KG1 (cell line): ENCODE measurements at regions not wholly inside any gene's neighbourhood (a gene's known extent, or its start where the extent isn't known, plus 50 kb on each side); places are given as distances from the start of the nearest gene placed in this dataset.

Experiments
- DNase-seq: peaks from one replicate; lab custom pipeline; 2025; lab: John Stamatoyannopoulos, UW

DNA sequence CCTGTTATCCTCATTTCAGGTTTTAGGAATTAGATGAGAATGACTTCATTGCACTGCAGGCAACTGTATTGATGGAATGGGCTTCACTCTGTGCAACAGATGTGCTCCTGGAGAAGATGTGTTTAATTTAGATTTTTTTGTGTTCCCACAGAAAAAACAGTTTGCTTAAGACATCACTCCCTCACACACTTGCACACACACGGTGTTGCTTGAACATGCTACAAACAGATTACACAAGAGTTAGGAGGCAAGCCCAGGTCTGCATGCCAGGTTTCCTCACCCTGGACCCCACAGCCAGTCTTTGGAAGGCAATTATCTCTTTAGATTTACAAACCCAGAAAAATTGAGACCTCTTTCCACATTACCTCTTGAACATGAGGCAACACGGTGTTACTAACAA is 93.7 kb upstream of the KLHL29 start:
- DNase-seq, result no peak

- no peak for DNase-seq
Observed at GRCh38 chr2:23292024-23292423, 93.0 kb upstream of the KLHL29 start.

GRCh38 chr2:23293063-23293462 is 91.9 kb upstream of the KLHL29 start:
- DNase-seq, result no peak

DNA sequence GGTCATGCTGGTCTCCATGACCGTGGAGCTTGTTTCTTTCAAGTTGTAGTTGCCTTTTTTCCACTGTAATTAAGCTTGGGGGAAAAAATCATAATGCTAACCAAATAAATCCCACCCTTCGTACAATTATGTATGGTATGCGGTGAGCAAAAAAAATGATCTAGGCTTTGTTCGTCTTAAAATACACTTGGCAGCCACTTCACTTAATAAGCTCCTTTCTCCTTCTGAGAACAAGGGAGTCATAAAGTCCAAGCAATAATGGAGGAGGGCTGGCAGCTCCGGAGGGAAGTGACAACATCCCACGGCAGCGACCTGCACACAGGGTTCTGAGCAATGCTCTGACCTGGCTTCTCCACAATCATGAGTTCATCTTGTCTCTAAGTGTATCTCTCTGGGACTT is 91.2 kb upstream of the KLHL29 start:
- no peak for DNase-seq

- DNase-seq, result no peak
Observed at GRCh38 chr2:23294238-23294637, 90.7 kb upstream of the KLHL29 start.

DNA sequence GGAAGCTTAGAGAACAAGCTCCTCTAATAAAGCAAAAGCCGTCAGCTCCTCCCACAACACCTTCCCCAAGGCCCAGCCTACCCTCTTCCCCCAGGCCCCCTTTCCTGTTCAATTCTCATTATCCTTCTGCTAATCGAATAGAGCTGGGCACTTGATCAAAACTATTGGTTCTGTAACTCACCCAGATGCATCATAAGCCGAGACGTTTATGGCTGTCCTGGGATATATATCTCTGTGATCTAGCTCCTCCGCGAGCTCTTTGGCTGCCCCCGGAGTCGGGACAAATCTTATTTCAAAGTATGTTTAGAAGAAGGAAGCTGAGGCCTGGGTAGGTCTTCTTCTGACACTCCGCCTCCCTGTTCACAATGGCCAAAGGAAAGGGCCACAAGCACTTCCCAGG is 88.3 kb upstream of the KLHL29 start:
- no peak for DNase-seq

GRCh38 chr2:23297112-23297511 is 87.9 kb upstream of the KLHL29 start:
- DNase-seq, result no peak

DNA sequence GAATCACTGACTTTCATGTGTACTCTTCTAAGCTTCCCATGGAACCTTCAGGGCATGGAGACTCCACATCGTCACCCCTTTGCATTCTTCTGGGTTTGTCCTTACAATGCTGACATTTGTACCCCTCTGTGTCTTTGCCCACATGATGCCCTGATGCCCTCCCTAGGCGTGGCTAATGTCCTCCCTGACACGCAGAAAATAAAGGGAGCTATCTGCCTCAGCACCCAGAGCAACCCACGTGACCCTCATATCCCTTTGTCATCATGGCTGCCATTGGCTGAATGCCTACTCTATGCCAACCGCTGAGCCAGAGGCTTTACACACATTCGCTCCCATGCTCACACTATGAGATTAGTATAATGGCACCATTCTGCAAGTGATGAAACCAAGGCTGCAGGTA is 86.4 kb upstream of the KLHL29 start:
- no peak for DNase-seq

- no peak for DNase-seq
Observed at GRCh38 chr2:23299476-23300195, 85.3 kb upstream of the KLHL29 start.

- DNase-seq, result no peak
Observed at GRCh38 chr2:23301136-23301535, 83.8 kb upstream of the KLHL29 start.

- no peak for DNase-seq
Observed at GRCh38 chr2:23302591-23302990, 82.4 kb upstream of the KLHL29 start.

- DNase-seq, result no peak
Observed at GRCh38 chr2:23306401-23306800, 78.6 kb upstream of the KLHL29 start.

DNA sequence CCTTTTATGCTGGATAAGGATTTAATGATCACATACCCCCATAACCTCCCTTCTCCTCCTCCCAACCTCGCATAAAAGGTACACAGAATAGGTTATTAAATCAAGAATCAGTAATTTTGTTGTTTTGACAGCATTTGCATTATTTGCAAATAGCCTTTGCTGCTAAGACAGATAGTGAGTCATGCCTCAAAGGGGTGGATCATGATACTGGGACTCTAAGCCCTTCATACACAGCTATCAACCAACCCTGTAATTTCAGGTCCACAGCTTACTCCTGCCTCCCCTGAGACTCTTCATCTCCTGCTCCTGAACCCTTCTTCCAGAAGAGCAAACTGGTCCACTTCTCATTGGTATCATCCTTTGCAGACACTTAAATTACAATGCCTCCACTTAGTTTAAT is 73.8 kb upstream of the KLHL29 start:
- no peak for DNase-seq

DNA sequence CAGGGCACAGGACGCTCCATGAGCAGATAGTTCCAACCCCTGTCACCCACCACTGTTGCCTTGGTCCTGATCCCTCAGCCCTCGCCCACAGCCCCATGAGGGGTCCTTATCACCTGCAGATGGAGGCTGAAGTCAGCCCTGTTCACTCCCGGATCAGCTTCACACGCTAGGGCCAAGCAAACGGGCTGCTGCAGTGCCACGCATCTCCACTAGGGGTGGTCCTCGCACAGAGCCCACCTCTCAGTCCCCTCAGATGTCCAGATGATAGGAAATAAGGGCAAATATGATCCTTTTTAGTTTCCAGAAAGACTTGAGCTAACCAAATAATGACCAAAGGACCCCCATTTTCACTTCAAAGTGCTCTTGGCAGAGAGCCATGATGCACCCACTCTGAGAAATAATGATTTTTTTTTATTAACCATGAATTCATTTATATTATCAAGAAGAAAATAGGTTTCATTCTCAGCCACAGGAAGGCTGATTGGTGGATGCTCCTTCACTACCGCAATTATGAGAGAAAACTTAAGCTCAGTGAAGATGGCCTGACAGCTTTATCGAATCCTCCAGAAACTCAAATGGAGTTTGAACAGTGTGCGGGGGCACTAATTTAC is 71.9 kb upstream of the KLHL29 start:
- DNase-seq, result no peak

GRCh38 chr2:23314687-23315086 is 70.3 kb upstream of the KLHL29 start:
- no peak for DNase-seq

DNA sequence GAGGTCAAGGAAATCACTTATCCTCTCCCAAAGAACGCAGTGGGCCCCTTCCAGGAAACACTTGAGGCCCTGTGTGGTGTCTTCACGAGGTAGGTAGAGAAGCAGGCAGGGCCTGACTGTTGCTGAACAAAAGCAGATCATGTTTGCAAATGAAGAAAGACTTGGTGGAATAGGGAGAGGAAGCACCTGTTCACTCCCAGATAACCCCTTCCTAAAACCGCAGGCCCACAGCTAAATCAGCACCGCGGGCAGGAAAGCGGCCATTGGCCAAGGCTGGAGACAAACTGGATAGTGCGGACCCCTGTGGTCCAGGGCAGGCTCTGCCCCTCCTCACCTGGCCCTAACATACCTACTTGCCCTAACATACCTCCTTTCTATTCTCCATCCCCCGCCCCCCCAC is 64.9 kb upstream of the KLHL29 start:
- DNase-seq, result peak; percentile 31

- DNase-seq, result no peak
Observed at GRCh38 chr2:23321751-23322150, 63.2 kb upstream of the KLHL29 start.

DNA sequence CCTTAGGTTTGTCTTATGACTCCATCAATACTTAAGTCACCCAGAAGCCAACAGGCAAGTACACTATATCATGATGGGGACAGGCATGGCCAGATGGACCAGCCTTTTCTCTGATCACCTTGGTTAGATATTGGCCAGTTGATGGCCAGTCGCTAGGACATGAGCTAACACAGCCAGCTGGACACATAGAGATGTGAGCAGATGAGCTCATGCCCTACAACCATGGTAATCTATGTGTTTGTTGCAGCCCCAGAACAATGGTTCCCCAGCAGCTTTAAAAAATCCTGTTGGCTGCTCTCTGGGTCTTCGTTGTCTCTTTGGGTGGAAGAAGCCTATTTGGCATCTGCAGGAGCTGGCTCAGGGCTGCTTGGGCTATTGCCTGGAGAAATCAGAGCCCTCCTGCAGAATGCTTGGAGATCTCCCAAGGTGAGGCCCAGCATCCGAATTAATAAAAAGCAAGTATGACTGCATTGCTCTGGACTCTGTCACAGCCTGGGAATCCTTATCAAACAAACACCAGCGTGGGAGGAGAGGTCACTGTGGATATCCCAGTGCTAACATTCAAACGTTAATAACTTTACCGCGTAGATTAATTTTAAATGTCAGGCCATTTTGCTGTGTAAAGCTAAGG is 62.3 kb upstream of the KLHL29 start:
- DNase-seq, result no peak

DNA sequence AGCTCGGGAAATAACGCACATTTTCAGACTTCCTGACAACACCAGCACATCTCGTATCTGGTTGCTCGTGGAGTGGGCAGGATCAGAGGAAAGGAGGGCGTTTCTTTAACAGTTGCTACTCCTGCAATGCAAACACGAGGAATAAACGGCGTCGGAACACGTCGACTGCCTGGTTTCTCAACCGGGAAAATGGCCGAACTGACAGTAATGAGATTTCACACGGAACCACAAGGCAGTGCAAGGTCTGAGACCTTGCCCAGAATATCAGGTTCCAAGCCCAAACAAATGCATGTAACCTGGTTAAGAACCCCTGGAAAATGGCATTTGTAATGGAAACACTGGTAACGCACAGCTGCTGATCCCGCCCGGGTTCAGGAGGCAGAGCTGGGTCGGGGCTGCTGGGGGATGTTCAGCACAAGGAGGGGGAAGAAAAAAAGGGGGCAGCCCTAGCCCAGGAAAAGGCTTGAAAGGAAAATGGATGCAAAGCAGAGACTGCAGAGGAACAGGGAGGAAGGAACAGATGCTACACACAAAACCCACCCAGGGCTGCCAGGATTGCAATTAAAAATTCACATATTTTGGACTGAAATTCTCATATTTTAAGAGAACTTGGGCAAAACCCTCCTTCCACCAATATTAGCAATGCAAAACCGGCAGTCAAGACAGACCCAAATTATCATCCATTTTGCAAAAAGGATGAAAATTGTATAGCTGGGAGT is 61.6 kb upstream of the KLHL29 start:
- DNase-seq, result no peak

DNA sequence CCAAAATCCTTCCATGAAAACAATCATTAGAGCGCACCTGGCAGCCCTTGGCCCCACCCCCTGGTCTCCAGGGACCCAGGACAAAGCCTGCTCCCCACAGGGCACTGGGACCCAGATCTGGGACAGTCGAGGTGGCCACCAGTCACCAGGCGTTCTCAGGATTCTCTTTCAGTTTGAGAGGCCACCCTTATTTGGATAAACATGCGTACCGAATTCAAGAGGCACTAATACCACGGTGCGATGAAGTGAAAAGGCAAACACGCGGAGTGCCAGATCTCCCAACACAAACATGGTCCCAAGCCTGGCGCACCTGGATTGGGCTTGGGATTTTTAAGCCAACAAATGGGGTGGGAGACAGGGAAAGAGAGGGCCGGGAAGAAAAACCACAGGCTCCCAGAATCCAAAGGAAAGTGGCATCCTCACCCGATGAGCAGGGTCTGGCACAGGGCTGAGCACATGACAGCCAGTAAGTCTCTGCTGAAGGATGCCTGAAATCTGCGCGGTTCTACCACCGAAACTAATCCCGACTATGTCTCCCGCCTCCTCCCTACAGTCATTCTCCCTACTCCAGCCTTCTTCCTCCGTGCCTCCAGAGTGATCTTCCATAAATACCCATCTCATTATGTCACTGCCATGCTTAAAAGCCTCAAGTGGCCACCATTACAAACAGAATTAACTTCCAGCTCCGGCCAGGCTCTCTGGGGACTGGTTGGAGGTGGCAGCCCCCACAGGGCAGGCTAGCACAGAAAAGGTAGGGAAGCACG is 60.9 kb upstream of the KLHL29 start:
- DNase-seq, result no peak

DNA sequence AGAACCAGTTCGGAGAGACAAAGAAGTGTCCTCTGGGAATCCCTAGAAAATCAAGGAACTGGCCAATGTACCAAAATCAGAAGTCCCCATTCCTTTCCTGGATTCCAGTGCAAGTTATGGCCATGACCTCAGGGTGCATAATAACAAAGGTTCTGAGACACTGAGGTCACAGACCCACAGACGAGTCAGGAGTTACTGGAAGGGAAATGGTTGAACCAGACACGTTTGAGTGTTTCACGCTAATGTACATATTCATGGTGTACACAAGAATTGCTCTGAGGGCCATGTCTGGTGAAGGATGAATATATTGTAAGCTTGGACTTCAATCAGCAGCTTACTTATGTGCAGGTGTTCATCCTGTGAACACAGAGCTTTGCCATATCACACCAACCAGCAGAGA is 58.6 kb upstream of the KLHL29 start:
- DNase-seq, result no peak

- no peak for DNase-seq
Observed at GRCh38 chr2:23327416-23327815, 57.6 kb upstream of the KLHL29 start.
